SK-N-SH (cell line): ENCODE measurements at regions not wholly inside any gene's neighbourhood (a gene's known extent, or its start where the extent isn't known, plus 50 kb on each side); places are given as distances from the start of the nearest gene placed in this dataset.

ENCODE experiments used
- CTCF ChIP-seq: fragments of 200-600 bp; sonication (generic); IDR thresholded peaks from 2 replicates; pipeline ENCODE4 v1.6.1; 2017; ENCODE audit warnings: antibody characterized with exemption, mild to moderate bottlenecking, moderate library complexity
- EZH2phosphoT487 ChIP-seq: fragments of 200-600 bp; sonication (generic); IDR thresholded peaks from 2 replicates; pipeline ENCODE4 v1.6.1; 2017; ENCODE audit warnings: low read depth, mixed run types, mild to moderate bottlenecking, antibody characterized with exemption, moderate library complexity, borderline replicate concordance
- FOXM1 ChIP-seq: IDR thresholded peaks from 2 replicates; pipeline ENCODE4 v1.4.0; 2012; ENCODE audit warnings: low read depth, mild to moderate bottlenecking
- JUND ChIP-seq: IDR thresholded peaks from 2 replicates; pipeline ENCODE4 v1.4.0; 2012
- MAX ChIP-seq: IDR thresholded peaks from 2 replicates; pipeline ENCODE4 v1.4.0; 2012; ENCODE audit warnings: low read depth
- MXI1 ChIP-seq: IDR thresholded peaks from 2 replicates; pipeline ENCODE4 v1.6.1; 2012; ENCODE audit warnings: mild to moderate bottlenecking, low read depth, low read length, improper control_type of control experiment
- RAD21 ChIP-seq: IDR thresholded peaks from 2 replicates; pipeline ENCODE4 v1.6.1; 2012; ENCODE audit warnings: mild to moderate bottlenecking, low read length
- SMC3 ChIP-seq: IDR thresholded peaks from 2 replicates; pipeline ENCODE4 v1.6.1; 2012; ENCODE audit warnings: low read depth, low read length, improper control_type of control experiment
- TAF1 ChIP-seq: IDR thresholded peaks from 2 replicates; pipeline ENCODE4 v1.6.1; 2012; ENCODE audit warnings: low read depth, mild to moderate bottlenecking, low read length, moderate library complexity, borderline replicate concordance

- no peak for TF ChIP-seq FOXM1
- TF ChIP-seq CTCF = no peak
- TF ChIP-seq MXI1 = no peak
- no peak for TF ChIP-seq SMC3
- TF ChIP-seq MAX = no peak
- no peak for TF ChIP-seq EZH2phosphoT487
- no peak for TF ChIP-seq RAD21
- no peak for TF ChIP-seq TAF1
- no peak for TF ChIP-seq JUND
Measured at GRCh38 chr12:53840316-53840715, 88.5 kb upstream of the CISTR start.
